ENCODE measurements at regions not wholly inside any gene's neighbourhood (a gene's known extent, or its start where the extent isn't known, plus 50 kb on each side); places are given as distances from the start of the nearest gene placed in this dataset.

DNA sequence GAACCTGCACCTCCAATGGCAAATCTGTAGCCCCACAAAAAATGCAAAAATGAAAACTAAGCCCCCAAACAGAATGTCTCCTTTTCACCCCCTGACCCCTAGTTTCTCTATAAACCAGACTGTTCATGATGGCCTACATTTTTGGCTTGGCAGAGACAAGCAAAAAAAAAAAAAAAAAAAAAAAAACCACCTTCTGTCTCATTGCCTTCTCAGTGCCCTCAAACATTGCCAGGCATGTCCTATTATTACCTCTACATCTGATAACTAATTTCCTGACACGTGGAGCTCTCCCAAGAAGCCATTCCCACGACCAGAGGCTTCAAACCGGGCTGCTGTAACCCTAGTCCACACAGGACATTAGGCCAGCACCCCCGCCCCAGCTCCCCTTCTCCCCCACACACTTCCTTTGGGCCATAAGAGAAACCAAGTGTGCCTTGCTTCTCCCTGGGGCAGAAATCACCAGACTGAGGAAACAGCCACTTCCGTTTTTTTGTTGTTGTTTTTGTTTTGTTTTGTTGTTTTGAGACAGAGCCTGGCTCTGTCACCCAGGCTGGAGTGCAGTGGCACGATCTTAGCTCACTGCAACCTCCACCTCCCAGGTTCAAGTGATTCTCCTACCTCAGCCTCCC, 65.4 kb downstream of the GPR6 start:
- H3K4me1 ChIP-seq (ENCODE audit: insufficient read depth, low read length): no peaks in the 10 kb centered on the region
- H2AFZ ChIP-seq (ENCODE audit: low read depth, low read length): no peak overlapping the region
- peaks cover 3% of the 10 kb centered on the region for H3K27me3 ChIP-seq (ENCODE audit: insufficient read depth, low read length)
- peaks cover 3% of the 10 kb centered on the region for H3K9me3 ChIP-seq (ENCODE audit: low read length)
- no peak overlapping the region for H3K4me3 ChIP-seq (ENCODE audit: low read length)
- H3K36me3 ChIP-seq (ENCODE audit: insufficient read depth, low read length): no peaks in the 10 kb centered on the region

DNA sequence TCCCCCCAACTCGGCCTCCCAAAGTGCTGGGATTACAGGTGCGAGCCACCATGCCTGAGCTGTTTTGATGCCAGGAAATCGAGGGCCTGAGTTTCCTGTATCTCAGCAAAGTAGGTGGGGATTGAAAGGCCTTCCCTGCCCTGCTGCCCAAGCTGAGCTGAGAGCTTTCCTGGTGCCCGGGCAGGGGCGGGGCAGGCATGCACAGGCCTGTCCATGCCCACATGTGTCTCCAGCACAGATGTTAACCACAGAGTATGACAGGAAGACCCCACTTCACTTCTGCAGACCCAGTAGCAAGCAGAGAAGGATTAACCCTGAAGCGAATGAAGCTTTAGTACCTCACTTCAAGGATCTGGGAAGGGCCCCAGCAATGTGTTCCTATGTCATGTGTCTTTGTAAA, 66.0 kb downstream of the GPR6 start:
- peaks cover 3% of the 10 kb centered on the region for H3K9me3 ChIP-seq (ENCODE audit: low read length)
- H3K27me3 ChIP-seq (ENCODE audit: insufficient read depth, low read length): peaks cover 3% of the 10 kb centered on the region
- H3K4me3 ChIP-seq (ENCODE audit: low read length): no peak overlapping the region
- H3K4me1 ChIP-seq (ENCODE audit: insufficient read depth, low read length): no peaks in the 10 kb centered on the region
- no peaks in the 10 kb centered on the region for H3K36me3 ChIP-seq (ENCODE audit: insufficient read depth, low read length)
- H2AFZ ChIP-seq (ENCODE audit: low read depth, low read length): no peak overlapping the region

DNA sequence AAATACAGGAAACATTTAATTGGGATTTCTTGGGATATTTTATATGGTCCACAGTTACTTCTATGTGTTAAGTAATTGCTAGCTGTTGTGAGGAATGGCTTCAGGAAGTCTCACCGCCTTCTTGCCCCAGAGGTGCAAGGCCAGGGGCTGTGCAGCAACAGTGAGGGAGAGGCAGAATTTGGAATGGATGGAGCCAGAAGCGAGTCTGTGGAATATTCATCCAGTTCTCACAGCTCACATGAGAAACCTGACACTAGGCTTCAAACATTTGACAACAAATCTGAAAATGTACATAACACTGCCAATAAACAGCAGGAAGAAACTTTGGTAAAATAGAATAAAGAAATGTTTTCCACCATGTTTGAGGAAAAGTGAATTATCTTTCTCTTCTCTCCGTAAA, 66.5 kb downstream of the GPR6 start:
- peaks cover 3% of the 10 kb centered on the region for H3K9me3 ChIP-seq (ENCODE audit: low read length)
- H3K27me3 ChIP-seq (ENCODE audit: insufficient read depth, low read length): peaks cover 3% of the 10 kb centered on the region
- H3K4me3 ChIP-seq (ENCODE audit: low read length): no peak overlapping the region

DNA sequence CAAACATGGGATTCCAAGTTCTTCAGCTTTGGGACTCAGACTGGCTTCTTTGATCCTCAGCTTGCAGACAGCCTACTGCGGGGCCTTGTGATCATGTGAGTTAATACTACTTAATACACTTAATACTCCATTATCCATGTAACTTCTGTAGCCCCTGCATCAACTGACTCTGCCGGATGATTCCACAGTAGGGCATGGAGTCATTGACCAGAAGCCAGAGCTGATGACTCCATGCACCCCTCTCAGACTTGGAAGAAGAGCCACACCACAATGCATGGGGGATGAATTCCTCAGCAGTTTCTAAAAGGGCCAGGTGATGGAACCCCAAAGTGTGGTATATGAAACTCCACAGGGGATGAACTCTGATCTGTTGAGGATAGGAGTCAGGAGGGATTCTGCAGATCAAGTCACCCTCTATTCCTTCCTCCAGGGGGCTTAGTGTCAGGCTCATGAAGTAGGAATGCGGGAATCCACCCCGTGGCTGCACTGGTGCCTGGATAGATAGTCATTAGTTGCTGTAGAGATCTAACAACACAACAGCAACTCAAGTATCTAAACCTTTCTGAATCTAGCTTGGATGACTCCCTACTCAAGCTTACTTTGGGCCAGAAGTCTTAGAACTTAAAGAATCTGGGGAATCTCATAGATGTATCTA, 70.2 kb downstream of the GPR6 start:
- no peak overlapping the region for H3K4me3 ChIP-seq (ENCODE audit: low read length)
- H3K27me3 ChIP-seq (ENCODE audit: insufficient read depth, low read length): peaks cover 4% of the 10 kb centered on the region

More for the DNA sequence above, 66.5 kb downstream of the GPR6 start:
- H2AFZ ChIP-seq (ENCODE audit: low read depth, low read length): no peak overlapping the region
- no peaks in the 10 kb centered on the region for H3K4me1 ChIP-seq (ENCODE audit: insufficient read depth, low read length)
- H3K36me3 ChIP-seq (ENCODE audit: insufficient read depth, low read length): no peaks in the 10 kb centered on the region

DNA sequence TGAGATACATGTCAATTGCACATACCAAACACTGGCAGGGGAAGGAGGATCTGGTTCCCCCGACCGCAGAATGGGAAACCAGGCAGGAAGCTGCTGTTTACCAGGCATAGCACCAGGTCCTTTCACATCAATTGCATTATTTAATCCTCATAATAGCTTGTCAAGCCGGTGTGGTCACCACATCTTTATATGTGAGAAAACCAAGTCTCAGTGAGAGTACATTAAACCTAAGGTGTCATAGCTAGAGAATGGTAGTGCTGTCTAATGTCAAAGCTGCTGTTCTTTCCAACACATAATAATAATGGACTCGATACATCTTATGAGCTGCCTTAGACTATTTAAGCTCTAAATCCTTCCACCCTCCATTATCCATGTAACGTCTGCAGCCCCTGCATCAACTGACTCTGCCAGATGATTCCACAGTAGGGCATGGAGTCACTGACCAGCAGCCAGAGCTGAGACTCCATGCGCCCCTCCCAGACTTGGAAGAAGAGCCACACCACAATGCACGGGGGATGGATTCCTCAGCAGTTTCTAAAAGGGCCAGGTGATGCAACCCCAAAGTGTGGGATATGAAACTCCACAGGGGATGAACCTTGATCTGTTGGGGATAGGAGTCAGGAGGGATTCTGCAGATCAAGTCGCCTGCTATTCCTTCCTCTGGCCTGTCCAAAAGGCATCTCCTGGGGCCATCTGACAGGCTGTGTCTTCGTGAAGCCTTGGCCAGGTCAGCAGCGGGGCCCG, 71.8 kb downstream of the GPR6 start:
- Histone ChIP-seq H2AFZ (ENCODE audit: low read depth, low read length) (no peak overlapping the region), H3K4me3 (ENCODE audit: low read length) (no peak overlapping the region), H3K4me1 (ENCODE audit: insufficient read depth, low read length) (no peaks in the 10 kb centered on the region), H3K9me3 (ENCODE audit: low read length) (peaks cover 3% of the 10 kb centered on the region), H3K27me3 (ENCODE audit: insufficient read depth, low read length) (peaks cover 4% of the 10 kb centered on the region), H3K36me3 (ENCODE audit: insufficient read depth, low read length) (no peaks in the 10 kb centered on the region)

More for the DNA sequence above, 70.2 kb downstream of the GPR6 start:
- Histone ChIP-seq H3K9me3 (ENCODE audit: low read length) (peaks cover 3% of the 10 kb centered on the region), H2AFZ (ENCODE audit: low read depth, low read length) (no peak overlapping the region), H3K36me3 (ENCODE audit: insufficient read depth, low read length) (no peaks in the 10 kb centered on the region), H3K4me1 (ENCODE audit: insufficient read depth, low read length) (no peaks in the 10 kb centered on the region)

Measured in neuron (in vitro differentiated cells).